HCT116 (cell line): ENCODE measurements at regions not wholly inside any gene's neighbourhood (a gene's known extent, or its start where the extent isn't known, plus 50 kb on each side); places are given as distances from the start of the nearest gene placed in this dataset.

Source experiments
- ATAC-seq: fragments of 200-7000 bp; cut with Tn5 transposase; 2 replicates; pipeline ENCODE4 v1.9.1; 2020; ENCODE audit warnings: mild to moderate bottlenecking, moderate library complexity
- BruUV-seq: library from RNA; stranded (reverse); fragments of 400-500 nt; replicated peaks from 2 replicates; lab custom pipeline; 2021; lab: Mats Ljungman, UMichigan
- CTCF ChIA-PET: fragments of 300-600 bp; sonication (Branson Sonifier 250); formaldehyde crosslinking; loops from one replicate; lab custom pipeline; 2021; ENCODE audit warnings: antibody characterized with exemption; lab: Charles Lee
- POLR2A ChIA-PET: fragments of 300-600, 350-600 bp; sonication (Branson Sonifier 250); formaldehyde crosslinking; loops from one replicate; lab custom pipeline; 2021; ENCODE audit warnings: antibody characterized with exemption; lab: Charles Lee
- RAD21 ChIA-PET, 2 experiments: fragments of 300-600 bp; sonication (Branson Sonifier 250); formaldehyde crosslinking; loops; one replicate each; lab custom pipeline; 2023; ENCODE audit warnings: low total read pairs in 2 of 2; ENCODE audit not compliant: uncharacterized antibody in 2 of 2, unreplicated experiment in 2 of 2, low non-redundant PET in 1 of 2; lab: Charles Lee
- DNase-seq: peaks from one replicate; pipeline ENCODE4 v3.0.0-alpha.2; 2010; ENCODE audit warnings: low read depth, low spot score
- H2AFZ ChIP-seq: fragments of 200-600 bp; shearing (Covaris generic), sonication (generic); 2 replicates; pipeline ENCODE4 v1.6.1; 2017; ENCODE audit warnings: low read depth, mixed run types, mixed read lengths, antibody characterized with exemption, low read length; ENCODE audit not compliant: poor library complexity, severe bottlenecking
- H3K27ac ChIP-seq: 2 replicates; pipeline ENCODE4 v1.5.1; 2012; ENCODE audit warnings: low read depth, low read length
- H3K27me3 ChIP-seq: fragments of 200-600 bp; sonication (generic); 2 replicates; pipeline ENCODE4 v1.6.1; 2016; ENCODE audit warnings: mixed run types, low read length, mixed read lengths; ENCODE audit not compliant: insufficient read depth
- H3K36me3 ChIP-seq, 2 experiments: fragments of 200-500 bp in 1 of 2; fragments of 200-600 bp in 1 of 2; sonication (Bioruptor generic) in 1 of 2; sonication (generic) in 1 of 2; 2 replicates each; pipeline versions ENCODE4 v1.5.1 to v1.6.1; 2014 to 2016; ENCODE audit warnings: low read length in 2 of 2, inconsistent platforms in 1 of 2, mixed read lengths in 1 of 2, mixed run types in 1 of 2; ENCODE audit not compliant: insufficient read depth in 2 of 2, control insufficient read depth in 1 of 2
- H3K4me1 ChIP-seq, 2 experiments: fragments of 200-600 bp in 1 of 2; sonication (generic) in 1 of 2; 2 replicates each; pipeline versions ENCODE4 v1.5.1 to v1.6.1; 2012 to 2017; ENCODE audit warnings: low read length in 2 of 2, inconsistent platforms in 1 of 2, mild to moderate bottlenecking in 1 of 2, mixed read lengths in 1 of 2, mixed run types in 1 of 2, moderate library complexity in 1 of 2; ENCODE audit not compliant: insufficient read depth in 2 of 2, control insufficient read depth in 1 of 2
- H3K4me2 ChIP-seq: fragments of 200-600 bp; sonication (generic); 2 replicates; pipeline ENCODE4 v1.6.1; 2017; ENCODE audit warnings: mixed run types, low read length, mixed read lengths
- H3K4me3 ChIP-seq, 2 experiments: fragments of 200-600 bp in 1 of 2; sonication (generic) in 1 of 2; replicated peaks in 1 of 2; 2 replicates each; pipeline ENCODE4 v1.5.1; 2011 to 2016; ENCODE audit warnings: low read length in 2 of 2, control low read depth in 1 of 2, low read depth in 1 of 2, mild to moderate bottlenecking in 1 of 2, mixed read lengths in 1 of 2, mixed run types in 1 of 2
- H3K79me2 ChIP-seq: fragments of 200-600 bp; sonication (generic); 2 replicates; pipeline ENCODE4 v1.6.1; 2017; ENCODE audit warnings: mild to moderate bottlenecking, mixed run types, low read length, moderate library complexity, mixed read lengths; ENCODE audit not compliant: insufficient read depth
- H3K9ac ChIP-seq: fragments of 200-600 bp; sonication (generic); 2 replicates; pipeline ENCODE4 v1.6.1; 2016; ENCODE audit warnings: low read length, mixed read lengths
- H3K9me2 ChIP-seq: fragments of 200-600 bp; sonication (generic), shearing (Covaris generic); 2 replicates; pipeline ENCODE4 v1.6.1; 2017; ENCODE audit warnings: mixed run types, mild to moderate bottlenecking, moderate library complexity; ENCODE audit not compliant: insufficient read depth
- H3K9me3 ChIP-seq, 2 experiments: fragments of 200-500 bp in 1 of 2; fragments of 200-600 bp in 1 of 2; sonication (Bioruptor generic) in 1 of 2; sonication (generic) in 1 of 2; 2 replicates each; pipeline ENCODE4 v1.6.1; 2014 to 2017; ENCODE audit warnings: low read length in 2 of 2, mixed read lengths in 2 of 2, inconsistent platforms in 1 of 2, low read depth in 1 of 2, mild to moderate bottlenecking in 1 of 2, mixed run types in 1 of 2, moderate library complexity in 1 of 2; ENCODE audit not compliant: control insufficient read depth in 1 of 2, insufficient read depth in 1 of 2
- H4K20me1 ChIP-seq: fragments of 200-600 bp; sonication (generic), shearing (Covaris generic); 2 replicates; pipeline ENCODE4 v1.6.1; 2017; ENCODE audit warnings: mixed run types, mild to moderate bottlenecking, moderate library complexity; ENCODE audit not compliant: insufficient read depth
- CEBPB ChIP-seq: IDR thresholded peaks from 2 replicates; pipeline ENCODE4 v1.6.1; 2012; ENCODE audit warnings: low read depth
- EGR1 ChIP-seq: IDR thresholded peaks from 2 replicates; pipeline ENCODE4 v1.6.1; 2012; ENCODE audit warnings: low read depth
- ELF1 ChIP-seq: IDR thresholded peaks from 2 replicates; pipeline ENCODE4 v1.6.1; 2012; ENCODE audit warnings: low read depth, borderline replicate concordance
- EZH2phosphoT487 ChIP-seq: fragments of 200-600 bp; IDR thresholded peaks from 2 replicates; pipeline ENCODE4 v1.6.1; 2018; ENCODE audit warnings: antibody characterized with exemption, borderline replicate concordance
- FOSL1 ChIP-seq: IDR thresholded peaks from 2 replicates; pipeline ENCODE4 v1.6.1; 2012; ENCODE audit warnings: low read depth
- JUND ChIP-seq: IDR thresholded peaks from 2 replicates; pipeline ENCODE4 v1.6.1; 2012
- POLR2A ChIP-seq: IDR thresholded peaks from 2 replicates; pipeline ENCODE4 v1.7.0; 2011; ENCODE audit warnings: borderline replicate concordance; ENCODE audit not compliant: insufficient read depth, insufficient read length; ENCODE audit errors: extremely low read depth
- POLR2AphosphoS5 ChIP-seq: IDR thresholded peaks from 2 replicates; pipeline ENCODE4 v1.6.1; 2011; ENCODE audit warnings: mild to moderate bottlenecking, low read depth, low read length, moderate library complexity
- RAD21 ChIP-seq: IDR thresholded peaks from 2 replicates; pipeline ENCODE4 v1.6.1; 2012; ENCODE audit warnings: low read depth, mild to moderate bottlenecking
- SP1 ChIP-seq: IDR thresholded peaks from 2 replicates; pipeline ENCODE4 v1.6.1; 2012; ENCODE audit warnings: low read depth
- SRF ChIP-seq: IDR thresholded peaks from 2 replicates; pipeline ENCODE4 v1.6.1; 2012; ENCODE audit warnings: low read depth
- YY1 ChIP-seq: IDR thresholded peaks from 2 replicates; pipeline ENCODE4 v1.6.1; 2011; ENCODE audit warnings: low read length, low read depth, moderate library complexity, mild to moderate bottlenecking; ENCODE audit not compliant: insufficient replicate concordance; ENCODE audit errors: extremely low read depth
- ZNF274 ChIP-seq: fragments of 200-500 bp; sonication (Bioruptor generic); IDR thresholded peaks from 2 replicates; pipeline ENCODE4 v1.6.1; 2014; ENCODE audit warnings: mild to moderate bottlenecking, low read depth, low read length, inconsistent platforms
- intact Hi-C: fragments of 100-400 bp; cut with micrococcal nuclease; formaldehyde crosslinking; loops from 2 replicates; pipeline ENCODE4 v1.10.0; 2022
- TF ChIP-seq, protein P1 (sequence below): IDR thresholded peaks from 2 replicates; pipeline ENCODE4 v1.6.1; 2012; ENCODE audit warnings: low read depth

GRCh38 chr5:53779541-53779981 lies 219.1 kb downstream of the NDUFS4 start:
- TF ChIP-seq SP1 = no peak
- TF ChIP-seq, protein P1, sequence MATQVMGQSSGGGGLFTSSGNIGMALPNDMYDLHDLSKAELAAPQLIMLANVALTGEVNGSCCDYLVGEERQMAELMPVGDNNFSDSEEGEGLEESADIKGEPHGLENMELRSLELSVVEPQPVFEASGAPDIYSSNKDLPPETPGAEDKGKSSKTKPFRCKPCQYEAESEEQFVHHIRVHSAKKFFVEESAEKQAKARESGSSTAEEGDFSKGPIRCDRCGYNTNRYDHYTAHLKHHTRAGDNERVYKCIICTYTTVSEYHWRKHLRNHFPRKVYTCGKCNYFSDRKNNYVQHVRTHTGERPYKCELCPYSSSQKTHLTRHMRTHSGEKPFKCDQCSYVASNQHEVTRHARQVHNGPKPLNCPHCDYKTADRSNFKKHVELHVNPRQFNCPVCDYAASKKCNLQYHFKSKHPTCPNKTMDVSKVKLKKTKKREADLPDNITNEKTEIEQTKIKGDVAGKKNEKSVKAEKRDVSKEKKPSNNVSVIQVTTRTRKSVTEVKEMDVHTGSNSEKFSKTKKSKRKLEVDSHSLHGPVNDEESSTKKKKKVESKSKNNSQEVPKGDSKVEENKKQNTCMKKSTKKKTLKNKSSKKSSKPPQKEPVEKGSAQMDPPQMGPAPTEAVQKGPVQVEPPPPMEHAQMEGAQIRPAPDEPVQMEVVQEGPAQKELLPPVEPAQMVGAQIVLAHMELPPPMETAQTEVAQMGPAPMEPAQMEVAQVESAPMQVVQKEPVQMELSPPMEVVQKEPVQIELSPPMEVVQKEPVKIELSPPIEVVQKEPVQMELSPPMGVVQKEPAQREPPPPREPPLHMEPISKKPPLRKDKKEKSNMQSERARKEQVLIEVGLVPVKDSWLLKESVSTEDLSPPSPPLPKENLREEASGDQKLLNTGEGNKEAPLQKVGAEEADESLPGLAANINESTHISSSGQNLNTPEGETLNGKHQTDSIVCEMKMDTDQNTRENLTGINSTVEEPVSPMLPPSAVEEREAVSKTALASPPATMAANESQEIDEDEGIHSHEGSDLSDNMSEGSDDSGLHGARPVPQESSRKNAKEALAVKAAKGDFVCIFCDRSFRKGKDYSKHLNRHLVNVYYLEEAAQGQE = no peak
- TF ChIP-seq ELF1 = no peak
- TF ChIP-seq EGR1 = no peak
- TF ChIP-seq EZH2phosphoT487 = no peak
- no peak for TF ChIP-seq ZNF274
- no peak for TF ChIP-seq FOSL1
- no peak for TF ChIP-seq JUND
- no peak for TF ChIP-seq POLR2AphosphoS5
- no peak for TF ChIP-seq CEBPB
- TF ChIP-seq POLR2A = no peak
- no peak for TF ChIP-seq RAD21
- TF ChIP-seq SRF = no peak
- TF ChIP-seq YY1 = no peak
- H2AFZ ChIP-seq = no peak overlapping the region
- H3K9me2 ChIP-seq = no peaks in the 10 kb centered on the region
- ChIA-PET POLR2A (no interaction called here), RAD21 (no interaction called here), CTCF (no interaction called here)
- no peaks in the 10 kb centered on the region for H4K20me1 ChIP-seq
- H3K4me2 ChIP-seq = no peak overlapping the region
- BruUV-seq = no TSS peak
- DNase-seq = no peak
- H3K27me3 ChIP-seq = no peaks in the 10 kb centered on the region
- H3K4me3 ChIP-seq = no peak overlapping the region
- no peaks in the 10 kb centered on the region for H3K79me2 ChIP-seq
- H3K36me3 ChIP-seq = no peaks in the 10 kb centered on the region
- no peaks in the 10 kb centered on the region for H3K4me1 ChIP-seq
- H3K9me3 ChIP-seq = no peaks in the 10 kb centered on the region
- intact Hi-C loops = no loop called here
- H3K27ac ChIP-seq = no peak overlapping the region
- no peak overlapping the region for H3K9ac ChIP-seq
- no peak for ATAC-seq
